ENCODE measurements at regions not wholly inside any gene's neighbourhood (a gene's known extent, or its start where the extent isn't known, plus 50 kb on each side); places are given as distances from the start of the nearest gene placed in this dataset.

DNA sequence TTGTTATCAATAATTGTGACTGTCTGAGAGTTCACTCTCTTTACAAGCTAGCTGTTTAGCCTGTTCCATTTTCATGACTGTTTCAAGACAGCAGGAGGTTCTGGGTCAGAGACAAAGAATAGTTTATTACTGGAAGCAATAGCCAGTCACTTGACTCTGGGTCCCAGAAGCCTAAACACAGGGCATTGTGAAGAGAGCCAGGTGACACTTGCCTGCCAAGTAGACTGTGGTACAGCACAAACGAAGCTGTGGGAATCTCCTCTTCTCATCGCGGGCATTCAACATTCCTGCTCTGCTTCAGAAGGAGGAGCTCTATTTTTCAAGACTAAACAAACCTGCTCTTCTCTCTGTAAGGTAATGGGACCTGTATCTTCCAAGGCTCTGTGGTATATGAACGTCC is 485.1 kb downstream of the TRIML1 start:
- TF ChIP-seq, protein P1, sequence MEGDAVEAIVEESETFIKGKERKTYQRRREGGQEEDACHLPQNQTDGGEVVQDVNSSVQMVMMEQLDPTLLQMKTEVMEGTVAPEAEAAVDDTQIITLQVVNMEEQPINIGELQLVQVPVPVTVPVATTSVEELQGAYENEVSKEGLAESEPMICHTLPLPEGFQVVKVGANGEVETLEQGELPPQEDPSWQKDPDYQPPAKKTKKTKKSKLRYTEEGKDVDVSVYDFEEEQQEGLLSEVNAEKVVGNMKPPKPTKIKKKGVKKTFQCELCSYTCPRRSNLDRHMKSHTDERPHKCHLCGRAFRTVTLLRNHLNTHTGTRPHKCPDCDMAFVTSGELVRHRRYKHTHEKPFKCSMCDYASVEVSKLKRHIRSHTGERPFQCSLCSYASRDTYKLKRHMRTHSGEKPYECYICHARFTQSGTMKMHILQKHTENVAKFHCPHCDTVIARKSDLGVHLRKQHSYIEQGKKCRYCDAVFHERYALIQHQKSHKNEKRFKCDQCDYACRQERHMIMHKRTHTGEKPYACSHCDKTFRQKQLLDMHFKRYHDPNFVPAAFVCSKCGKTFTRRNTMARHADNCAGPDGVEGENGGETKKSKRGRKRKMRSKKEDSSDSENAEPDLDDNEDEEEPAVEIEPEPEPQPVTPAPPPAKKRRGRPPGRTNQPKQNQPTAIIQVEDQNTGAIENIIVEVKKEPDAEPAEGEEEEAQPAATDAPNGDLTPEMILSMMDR (tag by site-specific recombination; IDR thresholded peaks at IDR 0.05): no peak
- TF ChIP-seq ZBTB7A (tag by site-specific recombination; IDR thresholded peaks at IDR 0.05; ENCODE audit: low read depth) (no peak), ZNF302 (tag by site-specific recombination; IDR thresholded peaks at IDR 0.05; ENCODE audit: low read depth) (no peak), ZSCAN23 (tag by site-specific recombination; IDR thresholded peaks at IDR 0.05) (no peak), SALL2 (tag by site-specific recombination; IDR thresholded peaks at IDR 0.05; ENCODE audit: borderline replicate concordance) (no peak), REPIN1 (tag by site-specific recombination; IDR thresholded peaks at IDR 0.05; ENCODE audit: low read depth) (no peak)
- TF ChIP-seq, protein P2, sequence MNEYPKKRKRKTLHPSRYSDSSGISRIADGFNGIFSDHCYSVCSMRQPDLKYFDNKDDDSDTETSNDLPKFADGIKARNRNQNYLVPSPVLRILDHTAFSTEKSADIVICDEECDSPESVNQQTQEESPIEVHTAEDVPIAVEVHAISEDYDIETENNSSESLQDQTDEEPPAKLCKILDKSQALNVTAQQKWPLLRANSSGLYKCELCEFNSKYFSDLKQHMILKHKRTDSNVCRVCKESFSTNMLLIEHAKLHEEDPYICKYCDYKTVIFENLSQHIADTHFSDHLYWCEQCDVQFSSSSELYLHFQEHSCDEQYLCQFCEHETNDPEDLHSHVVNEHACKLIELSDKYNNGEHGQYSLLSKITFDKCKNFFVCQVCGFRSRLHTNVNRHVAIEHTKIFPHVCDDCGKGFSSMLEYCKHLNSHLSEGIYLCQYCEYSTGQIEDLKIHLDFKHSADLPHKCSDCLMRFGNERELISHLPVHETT (tag by site-specific recombination; IDR thresholded peaks at IDR 0.05): no peak
